Astrocyte of the hippocampus (primary cell): ENCODE measurements at regions not wholly inside any gene's neighbourhood (a gene's known extent, or its start where the extent isn't known, plus 50 kb on each side); places are given as distances from the start of the nearest gene placed in this dataset.

Experiments
- DNase-seq: peaks from one replicate; pipeline ENCODE4 v3.0.0; 2011; ENCODE audit warnings: low read depth, low spot score

GRCh38 chr4:178556796-178557195 lies 1114.6 kb upstream of the AGA start:
- DNase-seq: no peak

GRCh38 chr4:178577933-178578332 lies 1135.7 kb upstream of the AGA start:
- DNase-seq: peak; percentile 2

- no peak for DNase-seq
These were observed 1153.4 kb upstream of the AGA start for GRCh38 chr4:178595500-178596138.

GRCh38 chr4:178598672-178599071 lies 1156.4 kb upstream of the AGA start:
- DNase-seq: no peak

GRCh38 chr4:178599521-178599920 lies 1157.3 kb upstream of the AGA start:
- peak; percentile 20 for DNase-seq

- no peak for DNase-seq
These were observed 1160.6 kb upstream of the AGA start for GRCh38 chr4:178602833-178603232.

GRCh38 chr4:178611062-178611461 lies 1168.8 kb upstream of the AGA start:
- DNase-seq: no peak

- DNase-seq: no peak
These were observed 1170.5 kb upstream of the AGA start for GRCh38 chr4:178612733-178613132.

GRCh38 chr4:178632415-178632814 lies 1190.2 kb upstream of the AGA start:
- DNase-seq: peak; percentile 57

GRCh38 chr4:178633263-178633662 lies 1191.0 kb upstream of the AGA start:
- DNase-seq: no peak

- DNase-seq: no peak
These were observed 1222.4 kb upstream of the AGA start for GRCh38 chr4:178664621-178665020.

- DNase-seq: no peak
These were observed 1223.7 kb upstream of the AGA start for GRCh38 chr4:178665916-178666315.

- DNase-seq: no peak
These were observed 1229.5 kb upstream of the AGA start for GRCh38 chr4:178671766-178672165.

GRCh38 chr4:178672512-178672911 lies 1230.3 kb upstream of the AGA start:
- DNase-seq: peak; percentile 8

- no peak for DNase-seq
These were observed 1239.6 kb upstream of the AGA start for GRCh38 chr4:178681871-178682270.

- no peak for DNase-seq
These were observed 1247.7 kb upstream of the AGA start for GRCh38 chr4:178689926-178690325.

- DNase-seq: peak; percentile 3
These were observed 1251.6 kb upstream of the AGA start for GRCh38 chr4:178693816-178694215.

GRCh38 chr4:178696515-178696914 lies 1254.3 kb upstream of the AGA start:
- DNase-seq: no peak

- DNase-seq: no peak
These were observed 1270.2 kb upstream of the AGA start for GRCh38 chr4:178712486-178712885.

GRCh38 chr4:178738026-178738425 lies 1295.8 kb upstream of the AGA start:
- DNase-seq: no peak

- peak; percentile 2 for DNase-seq
These were observed 1303.0 kb upstream of the AGA start for GRCh38 chr4:178745203-178745602.

- peak; percentile 22 for DNase-seq
These were observed 1310.8 kb upstream of the AGA start for GRCh38 chr4:178752954-178753525.

GRCh38 chr4:178778496-178778895 lies 1336.3 kb upstream of the AGA start:
- no peak for DNase-seq

- no peak for DNase-seq
These were observed 1339.5 kb upstream of the AGA start for GRCh38 chr4:178781779-178782178.
